GM13976 (cell line): ENCODE measurements at regions not wholly inside any gene's neighbourhood (a gene's known extent, or its start where the extent isn't known, plus 50 kb on each side); places are given as distances from the start of the nearest gene placed in this dataset.

Source experiments
- DNase-seq: peaks from one replicate; pipeline ENCODE4 v3.0.0; 2012; ENCODE audit warnings: low spot score
- in situ Hi-C: fragments of 300-500 bp; cut with MboI; formaldehyde crosslinking; loops from one replicate; pipeline ENCODE4 v1.12.0; 2022; ENCODE audit warnings: low sequenced_read_pairs, mixed read lengths, inconsistent platforms; ENCODE audit not compliant: unreplicated experiment
- TF ChIP-seq, protein P1 (sequence below): IDR thresholded peaks from 2 replicates; pipeline ENCODE4 v1.5.1; 2012; ENCODE audit warnings: borderline replicate concordance, mild to moderate bottlenecking; ENCODE audit not compliant: insufficient read depth; ENCODE audit errors: extremely low read depth, missing control alignments, control extremely low read depth

DNA sequence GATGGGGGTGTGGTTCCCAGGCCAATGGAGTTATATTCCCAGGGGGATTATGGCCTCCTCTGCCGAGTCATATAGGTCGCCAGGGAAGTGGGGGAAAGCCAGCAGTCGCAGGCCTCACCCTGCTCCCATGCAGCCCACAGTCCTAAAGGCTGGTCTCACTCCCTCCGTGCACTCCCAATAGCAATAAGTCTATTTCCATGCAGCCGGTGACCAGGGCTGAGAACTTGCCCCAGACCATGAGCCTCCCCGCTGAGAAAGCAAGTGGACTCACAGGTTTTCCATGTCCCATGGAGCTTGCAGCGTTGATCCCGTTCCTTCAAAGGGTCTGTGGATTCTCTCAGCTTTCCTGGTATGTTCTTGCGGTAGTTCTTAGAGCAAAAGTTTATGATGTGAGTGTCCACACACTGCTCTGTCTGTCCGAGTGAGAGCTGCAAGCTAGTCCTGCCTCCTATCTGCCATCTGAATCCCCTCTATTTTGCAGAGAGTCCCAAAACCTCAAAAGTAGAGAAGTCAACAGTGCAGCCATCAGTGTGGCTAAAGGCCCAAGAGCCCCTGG is 81.7 kb upstream of the TMPRSS2 start:
- DNase-seq = no peak
- TF ChIP-seq, protein P1, sequence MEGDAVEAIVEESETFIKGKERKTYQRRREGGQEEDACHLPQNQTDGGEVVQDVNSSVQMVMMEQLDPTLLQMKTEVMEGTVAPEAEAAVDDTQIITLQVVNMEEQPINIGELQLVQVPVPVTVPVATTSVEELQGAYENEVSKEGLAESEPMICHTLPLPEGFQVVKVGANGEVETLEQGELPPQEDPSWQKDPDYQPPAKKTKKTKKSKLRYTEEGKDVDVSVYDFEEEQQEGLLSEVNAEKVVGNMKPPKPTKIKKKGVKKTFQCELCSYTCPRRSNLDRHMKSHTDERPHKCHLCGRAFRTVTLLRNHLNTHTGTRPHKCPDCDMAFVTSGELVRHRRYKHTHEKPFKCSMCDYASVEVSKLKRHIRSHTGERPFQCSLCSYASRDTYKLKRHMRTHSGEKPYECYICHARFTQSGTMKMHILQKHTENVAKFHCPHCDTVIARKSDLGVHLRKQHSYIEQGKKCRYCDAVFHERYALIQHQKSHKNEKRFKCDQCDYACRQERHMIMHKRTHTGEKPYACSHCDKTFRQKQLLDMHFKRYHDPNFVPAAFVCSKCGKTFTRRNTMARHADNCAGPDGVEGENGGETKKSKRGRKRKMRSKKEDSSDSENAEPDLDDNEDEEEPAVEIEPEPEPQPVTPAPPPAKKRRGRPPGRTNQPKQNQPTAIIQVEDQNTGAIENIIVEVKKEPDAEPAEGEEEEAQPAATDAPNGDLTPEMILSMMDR = no peak
- in situ Hi-C loops = loop anchor here (10.0 kb wide), 1 partner anchor 55 kb away; no protein-coding TSS in a partner anchor

GRCh38 chr21:41589131-41589530 is 81.2 kb upstream of the TMPRSS2 start:
- DNase-seq = no peak
- TF ChIP-seq, protein P1 = no peak
- in situ Hi-C loops = no loop called here

DNA sequence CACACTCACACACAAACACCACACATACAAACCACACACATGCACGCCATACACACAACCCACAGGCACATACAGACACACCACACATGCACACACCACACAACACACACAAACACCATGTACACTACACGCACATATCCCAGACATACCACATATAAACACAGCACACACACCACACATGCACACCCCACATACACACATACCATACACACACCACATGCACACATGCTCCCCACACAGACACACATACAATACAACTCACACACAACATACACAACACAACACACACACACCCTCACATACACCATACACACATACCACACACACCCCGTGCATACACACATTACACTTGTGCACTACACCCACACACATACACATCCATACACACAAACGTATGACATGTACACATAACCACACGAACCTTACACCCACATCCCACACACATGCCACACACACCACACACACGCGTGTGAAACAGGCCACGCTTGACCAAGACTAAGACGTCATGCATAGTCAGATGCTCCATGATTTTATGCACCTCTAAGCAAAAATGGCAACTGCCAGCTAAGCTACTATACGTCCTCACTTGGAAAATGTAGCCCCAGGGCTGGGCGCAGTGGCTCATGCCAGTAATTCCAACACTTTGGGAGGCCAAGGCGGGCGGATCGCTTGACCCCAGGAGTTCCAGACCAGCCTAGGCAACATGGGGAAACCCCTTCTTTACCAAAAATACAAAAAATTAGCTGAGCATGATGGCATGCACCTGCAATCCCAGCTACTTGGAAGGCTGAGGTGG is 77.4 kb upstream of the TMPRSS2 start:
- DNase-seq = no peak
- in situ Hi-C loops = no loop called here
- TF ChIP-seq, protein P1 = no peak

GRCh38 chr21:41584603-41585176 is 76.7 kb upstream of the TMPRSS2 start:
- DNase-seq = no peak
- TF ChIP-seq, protein P1 = no peak
- in situ Hi-C loops = no loop called here

DNA sequence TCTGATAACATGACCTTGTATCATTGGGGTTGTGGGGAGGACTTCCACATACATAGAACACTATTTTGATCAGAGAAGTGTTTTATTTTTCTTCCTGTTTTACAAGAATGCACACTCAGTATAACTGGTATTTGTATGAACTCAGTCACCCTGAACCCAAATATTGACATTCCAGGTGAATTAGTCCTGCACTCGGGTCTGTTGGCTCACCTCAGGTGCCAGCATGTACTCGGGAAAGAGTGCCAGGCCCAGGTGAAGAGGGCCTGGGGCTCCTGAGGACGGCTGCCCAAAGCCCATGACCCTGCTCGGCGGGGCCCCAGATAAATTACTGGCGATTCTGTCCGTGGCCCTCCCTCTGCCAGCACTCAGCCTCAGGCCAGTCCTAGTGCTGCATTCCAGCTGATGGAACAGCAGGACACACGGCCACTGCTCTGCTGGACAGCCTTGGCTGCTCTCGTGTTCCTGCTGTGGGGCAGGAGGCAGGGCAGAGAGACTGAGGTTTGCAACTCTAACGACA is 75.4 kb upstream of the TMPRSS2 start:
- no peak for DNase-seq
- in situ Hi-C loops = no loop called here
- TF ChIP-seq, protein P1 = no peak

GRCh38 chr21:41582866-41583265 is 74.9 kb upstream of the TMPRSS2 start:
- no peak for DNase-seq
- in situ Hi-C loops = no loop called here
- TF ChIP-seq, protein P1 = no peak
